Activated CD8-positive, alpha-beta memory T cell treated with anti-CD3 and anti-CD28 coated beads for 1 hour (primary cell): ENCODE measurements at regions not wholly inside any gene's neighbourhood (a gene's known extent, or its start where the extent isn't known, plus 50 kb on each side); places are given as distances from the start of the nearest gene placed in this dataset.

Experiments used
- DNase-seq, 2 donors: peaks; one replicate each; pipeline ENCODE4 v3.0.0-alpha.2; 2020; ENCODE audit warnings: low read depth in 1 of 2; ENCODE audit errors: extremely low read depth in 1 of 2

- no peak for DNase-seq
Observed at GRCh38 chr10:130550952-130551674, 414.9 kb downstream of the GLRX3 start.

GRCh38 chr10:130551676-130552075 lies 415.5 kb downstream of the GLRX3 start:
- no peak for DNase-seq

- no peak for DNase-seq
Observed at GRCh38 chr10:130553826-130554225, 417.6 kb downstream of the GLRX3 start.

GRCh38 chr10:130554701-130555410 lies 418.7 kb downstream of the GLRX3 start:
- no peak for DNase-seq

DNA sequence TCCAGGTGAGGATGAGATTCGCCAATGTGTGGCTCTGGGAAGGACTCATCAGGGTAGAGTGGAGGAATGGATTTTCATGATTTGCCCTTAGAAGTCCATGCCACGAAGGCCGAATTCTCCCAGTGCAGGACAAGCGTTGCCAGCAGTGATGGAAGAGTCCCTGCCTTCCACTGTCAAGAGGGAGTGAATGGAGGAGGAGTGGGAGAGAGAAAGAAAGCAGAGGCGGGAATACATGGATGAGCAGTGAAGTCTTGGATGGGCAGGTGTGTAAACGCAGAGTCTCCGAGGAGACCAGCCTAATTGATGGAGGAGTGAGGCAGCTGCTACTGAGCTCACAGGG lies 419.2 kb downstream of the GLRX3 start:
- DNase-seq: no peak

DNA sequence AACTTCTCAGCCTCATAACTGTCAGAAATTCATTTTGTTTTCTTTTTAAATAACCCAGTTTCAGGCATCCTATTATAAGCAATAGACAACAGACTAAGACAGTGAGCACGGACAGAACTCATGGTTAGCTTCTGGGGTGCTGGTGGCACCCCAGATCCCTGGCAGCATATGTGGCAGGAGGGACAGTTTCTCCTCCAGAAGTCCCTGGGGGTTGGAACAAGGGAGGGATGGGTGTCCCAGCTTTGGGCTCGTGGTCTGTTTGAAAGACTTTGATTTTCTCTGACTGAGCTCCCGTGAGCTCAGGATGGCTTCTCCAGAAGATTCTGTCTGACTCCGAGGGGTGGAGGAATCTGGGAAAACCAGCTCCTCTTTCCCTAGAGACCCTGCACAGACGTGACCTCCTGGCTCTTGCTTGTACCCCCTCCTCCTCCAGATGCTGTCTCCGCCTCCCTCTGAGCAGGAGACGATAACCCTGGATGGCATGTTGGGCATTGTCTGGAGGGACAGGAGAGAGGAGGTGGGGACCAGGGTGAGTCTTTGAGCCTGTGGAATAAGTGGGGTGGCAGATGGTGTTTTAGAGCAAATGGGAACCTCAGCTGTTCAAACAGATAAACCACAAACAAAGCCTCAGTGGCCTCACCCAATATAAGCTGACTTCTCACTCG lies 421.1 kb downstream of the GLRX3 start:
- no peak for DNase-seq

DNA sequence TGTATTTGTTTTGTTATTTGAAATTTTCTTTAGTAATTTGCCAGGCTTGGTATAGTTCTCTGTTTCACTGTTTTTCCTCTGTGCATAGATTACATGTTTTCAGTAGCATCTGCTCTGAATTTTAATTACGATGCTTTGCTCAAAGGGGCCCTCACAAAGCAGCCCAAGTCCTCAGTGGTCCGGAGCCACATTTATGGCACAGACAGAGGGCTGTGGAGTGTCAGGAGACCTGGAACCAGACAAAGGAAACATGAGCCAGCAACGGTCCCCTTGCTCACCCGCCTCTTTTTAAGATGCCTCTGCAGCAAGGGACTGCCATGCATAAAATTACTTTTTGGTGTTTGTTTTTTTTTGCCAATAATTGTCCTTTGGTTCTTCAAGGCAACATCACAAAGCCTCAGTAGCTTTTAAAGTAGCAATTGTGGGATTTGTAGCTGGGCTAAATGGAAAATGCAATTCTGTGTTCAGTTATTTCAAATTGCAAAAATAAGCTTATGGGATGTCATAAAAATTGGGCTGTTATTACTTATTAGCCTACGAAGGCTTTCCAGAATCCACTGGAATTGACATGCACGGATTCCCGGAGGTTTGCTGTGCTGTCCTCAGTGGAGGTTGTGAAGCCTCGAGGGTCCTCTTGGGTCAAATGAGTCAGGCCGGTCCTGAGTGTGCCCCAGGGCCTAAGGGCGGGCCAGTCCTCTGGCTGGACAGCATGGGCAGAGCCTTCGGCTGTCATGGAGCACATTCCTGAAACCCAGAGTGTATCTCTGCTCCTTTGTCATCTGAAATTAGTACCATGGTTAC lies 422.8 kb downstream of the GLRX3 start:
- DNase-seq: no peak

DNA sequence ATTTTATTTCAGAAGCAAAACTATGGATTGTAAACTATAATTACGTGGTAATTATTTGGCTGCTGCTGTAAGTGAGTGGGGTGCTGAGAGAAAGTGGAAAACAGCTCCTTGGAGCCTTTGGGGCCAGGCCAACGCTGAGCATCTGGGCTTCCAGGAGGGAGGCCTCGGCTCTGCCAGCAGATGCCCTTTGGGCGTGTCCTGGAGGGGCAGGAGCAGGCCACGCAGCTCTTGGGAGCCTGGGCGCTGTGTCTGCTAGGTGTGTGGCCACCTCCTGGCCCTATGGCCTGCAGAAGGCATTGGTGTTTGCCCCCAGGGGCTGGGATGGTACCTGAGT lies 423.3 kb downstream of the GLRX3 start:
- no peak for DNase-seq

DNA sequence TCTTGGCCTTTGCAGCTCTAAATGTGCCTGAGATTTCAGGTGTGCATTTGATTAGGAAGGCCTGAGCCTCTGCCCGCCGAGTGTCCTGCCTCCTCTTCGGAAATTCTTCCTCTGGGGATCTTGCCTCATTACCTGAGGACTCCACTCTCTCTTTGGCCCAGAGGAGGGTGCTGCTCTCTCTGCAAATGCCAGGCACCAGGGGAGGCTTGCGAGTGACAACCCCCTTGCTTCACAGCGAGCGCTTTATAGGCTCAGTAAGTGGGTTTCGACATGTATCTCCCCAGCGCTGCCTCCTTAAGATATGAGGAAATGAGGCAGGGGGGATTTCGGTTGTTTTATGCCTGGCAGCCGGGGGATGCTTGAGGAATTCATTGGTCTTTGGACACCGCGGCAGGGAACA lies 423.9 kb downstream of the GLRX3 start:
- DNase-seq: no peak

GRCh38 chr10:130560573-130560972 lies 424.4 kb downstream of the GLRX3 start:
- DNase-seq: no peak

- no peak for DNase-seq
Observed at GRCh38 chr10:130561681-130562080, 425.5 kb downstream of the GLRX3 start.

- DNase-seq: no peak
Observed at GRCh38 chr10:130567011-130567410, 430.8 kb downstream of the GLRX3 start.

DNA sequence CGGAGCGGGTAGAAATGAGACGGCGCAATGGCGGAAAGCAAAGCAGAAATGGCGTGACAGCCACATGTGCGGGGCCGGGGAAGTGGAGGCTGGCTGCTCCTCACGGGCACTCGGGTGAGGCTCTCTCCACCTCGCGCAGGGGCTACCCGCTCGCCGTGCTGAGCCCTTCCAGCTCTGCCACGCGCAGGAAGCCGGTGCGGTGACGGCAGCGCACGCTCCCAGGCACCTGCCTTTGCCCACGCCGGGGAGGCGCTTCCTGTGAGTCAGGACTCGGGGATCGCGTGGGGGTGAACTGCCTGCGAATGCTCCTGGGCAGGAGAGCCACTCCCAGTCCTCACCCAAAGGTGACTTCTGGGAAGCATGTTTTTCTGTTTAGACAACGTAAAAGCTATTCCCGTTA lies 431.2 kb downstream of the GLRX3 start:
- DNase-seq: no peak

DNA sequence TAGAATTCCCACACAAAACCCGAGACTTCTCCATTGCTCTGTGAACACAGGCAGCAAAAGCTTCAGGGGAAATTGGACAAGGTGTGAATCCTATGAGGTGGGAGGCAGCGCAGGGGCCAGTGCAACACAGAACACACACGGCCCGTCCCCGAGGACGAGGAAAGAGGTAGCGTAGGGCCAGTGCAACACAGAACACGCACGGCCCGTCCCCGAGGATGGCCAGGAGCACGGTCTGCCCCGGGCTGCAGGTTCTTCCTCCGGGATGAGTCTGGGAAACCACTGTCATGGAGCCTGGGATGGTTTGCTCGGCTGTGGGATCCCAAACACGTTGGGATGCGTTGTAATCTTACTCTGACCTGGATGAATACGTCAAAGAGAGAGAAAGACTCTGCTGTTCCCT lies 432.1 kb downstream of the GLRX3 start:
- DNase-seq: no peak

GRCh38 chr10:130570074-130570473 lies 433.9 kb downstream of the GLRX3 start:
- DNase-seq: no peak

GRCh38 chr10:130571674-130572073 lies 435.5 kb downstream of the GLRX3 start:
- DNase-seq: no peak

DNA sequence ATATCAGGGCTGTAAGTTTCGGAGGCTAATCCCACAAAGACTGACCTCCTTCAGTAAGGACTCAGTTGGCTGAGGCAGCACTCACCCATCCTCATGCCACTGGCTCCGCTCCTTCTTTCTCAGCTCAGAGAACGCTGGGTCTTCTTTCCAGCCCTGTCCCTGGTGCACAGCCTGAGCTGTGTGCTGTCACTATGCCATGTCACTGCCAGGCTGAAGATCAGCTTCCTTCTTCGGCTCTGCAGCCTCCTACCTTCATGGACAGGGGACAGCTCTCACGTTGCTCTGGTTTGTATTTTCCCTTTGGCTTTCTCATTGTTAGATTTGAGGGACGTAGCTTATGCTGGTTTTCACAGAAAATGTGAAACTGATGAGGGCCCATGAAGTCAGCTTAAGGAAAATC lies 437.3 kb downstream of the GLRX3 start:
- DNase-seq: no peak

- no peak for DNase-seq
Observed at GRCh38 chr10:130575756-130576285, 439.6 kb downstream of the GLRX3 start.

GRCh38 chr10:130576427-130576826 lies 440.2 kb downstream of the GLRX3 start:
- no peak for DNase-seq

DNA sequence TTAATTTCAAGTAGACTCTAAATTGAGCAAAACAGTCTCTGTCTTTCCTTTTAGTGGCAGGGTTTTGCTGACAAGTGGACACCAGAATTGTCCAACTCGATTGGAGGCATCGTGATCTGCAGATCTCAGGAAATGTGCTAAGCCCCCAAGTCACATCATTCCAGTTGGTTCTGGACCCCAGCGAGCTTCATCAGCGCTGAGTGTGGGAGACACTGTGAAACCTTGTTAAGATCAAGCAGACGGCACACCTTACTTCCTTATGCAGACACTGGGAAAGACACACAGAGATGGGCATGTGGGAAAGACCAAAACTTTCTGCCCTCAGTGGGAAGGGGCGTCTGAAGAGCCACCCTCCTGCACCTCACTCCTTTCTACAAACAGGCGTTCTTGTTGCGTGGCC lies 440.8 kb downstream of the GLRX3 start:
- DNase-seq: no peak
